ENCODE measurements at regions not wholly inside any gene's neighbourhood (a gene's known extent, or its start where the extent isn't known, plus 50 kb on each side); places are given as distances from the start of the nearest gene placed in this dataset.

GRCh38 chr9:99415606-99416005 lies 193.5 kb downstream of the SEC61B start:
- TF ChIP-seq CTCF (IDR thresholded peaks at IDR 0.05): no peak
- TF ChIP-seq POLR2A (IDR thresholded peaks at IDR 0.05): no peak
